HepG2 (cell line): ENCODE measurements at regions not wholly inside any gene's neighbourhood (a gene's known extent, or its start where the extent isn't known, plus 50 kb on each side); places are given as distances from the start of the nearest gene placed in this dataset.
A peak's percentile ranks its signal among the peaks of the same experiment; 100 is the strongest.

Source experiments
- GTF2F1 ChIP-seq: fragments of 150-350 bp; IDR thresholded peaks from 2 replicates; pipeline ENCODE4 v1.6.1; 2014; ENCODE audit warnings: low read length
- MEIS1 ChIP-seq: sonication (generic); formaldehyde crosslinking; IDR thresholded peaks from 2 replicates; pipeline ENCODE4 v1.9.0; 2021; ENCODE audit warnings: mild to moderate bottlenecking, missing genetic modification reagents, moderate library complexity, borderline replicate concordance
- NAIF1 ChIP-seq: sonication (generic); formaldehyde crosslinking; IDR thresholded peaks from 2 replicates; pipeline ENCODE4 v1.5.0; 2020; ENCODE audit warnings: mild to moderate bottlenecking, missing genetic modification reagents, borderline replicate concordance
- SKI ChIP-seq: fragments of 450-650 bp; IDR thresholded peaks from one replicate; pipeline ENCODE4 v1.6.1; 2018; ENCODE audit warnings: mild to moderate bottlenecking; ENCODE audit not compliant: partially characterized antibody
- ZFP90 ChIP-seq: sonication (generic); formaldehyde crosslinking; IDR thresholded peaks from 2 replicates; pipeline ENCODE4 v1.8.0; 2022; ENCODE audit warnings: missing genetic modification reagents, mild to moderate bottlenecking, inconsistent platforms, borderline replicate concordance
- ZMYM4 ChIP-seq: sonication (generic); formaldehyde crosslinking; IDR thresholded peaks from 2 replicates; pipeline ENCODE4 v1.8.1; 2023; ENCODE audit warnings: mild to moderate bottlenecking, missing genetic modification reagents
- ZNF331 ChIP-seq: sonication (generic); formaldehyde crosslinking; IDR thresholded peaks from 2 replicates; pipeline ENCODE4 v1.4.0; 2020; ENCODE audit warnings: missing genetic modification reagents
- ZSCAN21 ChIP-seq: sonication (generic); formaldehyde crosslinking; IDR thresholded peaks from 2 replicates; pipeline ENCODE4 v1.8.0; 2022; ENCODE audit warnings: mild to moderate bottlenecking, missing genetic modification reagents, moderate library complexity, borderline replicate concordance
- TF ChIP-seq, protein P1 (sequence below): IDR thresholded peaks from 2 replicates; pipeline ENCODE4 v1.6.1; 2016; ENCODE audit warnings: low read depth, missing genetic modification reagents, missing compliant biosample characterization
- TF ChIP-seq, protein P2 (sequence below): IDR thresholded peaks from 2 replicates; pipeline ENCODE4 v1.6.1; 2016
- TF ChIP-seq, protein P3 (sequence below): sonication (generic); formaldehyde crosslinking; IDR thresholded peaks from 2 replicates; pipeline ENCODE4 v1.4.0; 2020; ENCODE audit warnings: missing genetic modification reagents
- TF ChIP-seq, protein P4 (sequence below): sonication (generic); formaldehyde crosslinking; IDR thresholded peaks from 2 replicates; pipeline ENCODE4 v1.9.0; 2022; ENCODE audit warnings: missing genetic modification reagents, mild to moderate bottlenecking, borderline replicate concordance
- TF ChIP-seq, protein P5 (sequence below): sonication (generic); formaldehyde crosslinking; IDR thresholded peaks from 2 replicates; pipeline ENCODE4 v1.5.0; 2020; ENCODE audit warnings: mild to moderate bottlenecking, missing genetic modification reagents, borderline replicate concordance

DNA sequence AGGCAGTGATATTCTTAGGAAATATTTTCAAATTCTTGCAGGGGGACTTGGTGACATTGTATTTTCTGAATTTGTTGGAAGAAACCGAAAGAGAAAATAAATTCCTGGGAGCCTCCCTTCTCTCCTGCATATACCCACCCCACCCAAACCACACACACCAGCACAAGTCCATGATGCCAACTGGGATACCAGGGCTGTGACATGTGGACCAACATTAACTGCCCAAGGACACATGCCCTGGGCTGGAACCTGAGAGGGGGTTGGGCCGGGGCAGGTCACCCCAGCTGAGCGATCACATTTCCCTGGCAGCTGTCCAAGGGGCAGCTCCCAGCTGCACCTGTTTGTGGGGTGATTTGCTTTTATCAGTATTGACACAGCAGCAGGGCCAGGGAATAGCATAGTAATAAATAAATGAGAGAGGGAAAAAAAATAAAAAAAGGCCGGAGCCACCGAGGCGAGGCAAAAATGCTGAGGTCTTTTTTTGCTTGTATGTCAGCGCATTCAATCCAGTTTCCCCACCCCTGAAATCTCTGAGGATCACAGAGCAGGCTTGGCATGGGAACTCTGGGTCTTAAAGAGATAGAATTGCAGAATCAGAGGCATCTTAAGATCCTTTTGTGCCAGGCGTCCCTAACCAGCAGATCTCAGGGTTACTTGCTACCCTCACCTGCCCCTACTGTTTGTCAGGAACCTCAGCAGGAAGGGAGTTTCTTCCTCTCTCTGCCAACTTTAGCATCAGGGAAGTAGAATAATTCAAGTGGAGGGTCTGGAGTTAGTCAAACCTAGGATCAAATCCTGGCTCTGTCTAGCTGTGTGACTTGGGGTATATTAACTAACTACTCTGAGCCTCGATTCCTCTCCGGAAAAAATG is 66.5 kb upstream of the PIM1 start (continued):
- TF ChIP-seq, protein P1, sequence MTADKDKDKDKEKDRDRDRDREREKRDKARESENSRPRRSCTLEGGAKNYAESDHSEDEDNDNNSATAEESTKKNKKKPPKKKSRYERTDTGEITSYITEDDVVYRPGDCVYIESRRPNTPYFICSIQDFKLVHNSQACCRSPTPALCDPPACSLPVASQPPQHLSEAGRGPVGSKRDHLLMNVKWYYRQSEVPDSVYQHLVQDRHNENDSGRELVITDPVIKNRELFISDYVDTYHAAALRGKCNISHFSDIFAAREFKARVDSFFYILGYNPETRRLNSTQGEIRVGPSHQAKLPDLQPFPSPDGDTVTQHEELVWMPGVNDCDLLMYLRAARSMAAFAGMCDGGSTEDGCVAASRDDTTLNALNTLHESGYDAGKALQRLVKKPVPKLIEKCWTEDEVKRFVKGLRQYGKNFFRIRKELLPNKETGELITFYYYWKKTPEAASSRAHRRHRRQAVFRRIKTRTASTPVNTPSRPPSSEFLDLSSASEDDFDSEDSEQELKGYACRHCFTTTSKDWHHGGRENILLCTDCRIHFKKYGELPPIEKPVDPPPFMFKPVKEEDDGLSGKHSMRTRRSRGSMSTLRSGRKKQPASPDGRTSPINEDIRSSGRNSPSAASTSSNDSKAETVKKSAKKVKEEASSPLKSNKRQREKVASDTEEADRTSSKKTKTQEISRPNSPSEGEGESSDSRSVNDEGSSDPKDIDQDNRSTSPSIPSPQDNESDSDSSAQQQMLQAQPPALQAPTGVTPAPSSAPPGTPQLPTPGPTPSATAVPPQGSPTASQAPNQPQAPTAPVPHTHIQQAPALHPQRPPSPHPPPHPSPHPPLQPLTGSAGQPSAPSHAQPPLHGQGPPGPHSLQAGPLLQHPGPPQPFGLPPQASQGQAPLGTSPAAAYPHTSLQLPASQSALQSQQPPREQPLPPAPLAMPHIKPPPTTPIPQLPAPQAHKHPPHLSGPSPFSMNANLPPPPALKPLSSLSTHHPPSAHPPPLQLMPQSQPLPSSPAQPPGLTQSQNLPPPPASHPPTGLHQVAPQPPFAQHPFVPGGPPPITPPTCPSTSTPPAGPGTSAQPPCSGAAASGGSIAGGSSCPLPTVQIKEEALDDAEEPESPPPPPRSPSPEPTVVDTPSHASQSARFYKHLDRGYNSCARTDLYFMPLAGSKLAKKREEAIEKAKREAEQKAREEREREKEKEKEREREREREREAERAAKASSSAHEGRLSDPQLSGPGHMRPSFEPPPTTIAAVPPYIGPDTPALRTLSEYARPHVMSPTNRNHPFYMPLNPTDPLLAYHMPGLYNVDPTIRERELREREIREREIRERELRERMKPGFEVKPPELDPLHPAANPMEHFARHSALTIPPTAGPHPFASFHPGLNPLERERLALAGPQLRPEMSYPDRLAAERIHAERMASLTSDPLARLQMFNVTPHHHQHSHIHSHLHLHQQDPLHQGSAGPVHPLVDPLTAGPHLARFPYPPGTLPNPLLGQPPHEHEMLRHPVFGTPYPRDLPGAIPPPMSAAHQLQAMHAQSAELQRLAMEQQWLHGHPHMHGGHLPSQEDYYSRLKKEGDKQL = 0 out of 2 replicates have a peak, but pooled peaks have one; percentile 34
- TF ChIP-seq ZFP90 (CRISPR knock-in tag) (no peak), NAIF1 (CRISPR knock-in tag) (peak; percentile 13; the same call in 1 of the 2 replicates), GTF2F1 (no peak), SKI (no peak), ZNF331 (CRISPR knock-in tag) (peak; percentile 76), MEIS1 (CRISPR knock-in tag) (no peak), ZMYM4 (peak; percentile 32; the same call in 1 of the 2 replicates), ZSCAN21 (CRISPR knock-in tag) (0 out of 2 replicates have a peak, but pooled peaks have one; percentile 25)
- TF ChIP-seq, protein P2, sequence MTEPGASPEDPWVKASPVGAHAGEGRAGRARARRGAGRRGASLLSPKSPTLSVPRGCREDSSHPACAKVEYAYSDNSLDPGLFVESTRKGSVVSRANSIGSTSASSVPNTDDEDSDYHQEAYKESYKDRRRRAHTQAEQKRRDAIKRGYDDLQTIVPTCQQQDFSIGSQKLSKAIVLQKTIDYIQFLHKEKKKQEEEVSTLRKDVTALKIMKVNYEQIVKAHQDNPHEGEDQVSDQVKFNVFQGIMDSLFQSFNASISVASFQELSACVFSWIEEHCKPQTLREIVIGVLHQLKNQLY (CRISPR knock-in tag) = peak; percentile 72
- TF ChIP-seq, protein P3, sequence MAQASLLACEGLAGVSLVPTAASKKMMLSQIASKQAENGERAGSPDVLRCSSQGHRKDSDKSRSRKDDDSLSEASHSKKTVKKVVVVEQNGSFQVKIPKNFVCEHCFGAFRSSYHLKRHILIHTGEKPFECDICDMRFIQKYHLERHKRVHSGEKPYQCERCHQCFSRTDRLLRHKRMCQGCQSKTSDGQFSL = no peak
- TF ChIP-seq, protein P4, sequence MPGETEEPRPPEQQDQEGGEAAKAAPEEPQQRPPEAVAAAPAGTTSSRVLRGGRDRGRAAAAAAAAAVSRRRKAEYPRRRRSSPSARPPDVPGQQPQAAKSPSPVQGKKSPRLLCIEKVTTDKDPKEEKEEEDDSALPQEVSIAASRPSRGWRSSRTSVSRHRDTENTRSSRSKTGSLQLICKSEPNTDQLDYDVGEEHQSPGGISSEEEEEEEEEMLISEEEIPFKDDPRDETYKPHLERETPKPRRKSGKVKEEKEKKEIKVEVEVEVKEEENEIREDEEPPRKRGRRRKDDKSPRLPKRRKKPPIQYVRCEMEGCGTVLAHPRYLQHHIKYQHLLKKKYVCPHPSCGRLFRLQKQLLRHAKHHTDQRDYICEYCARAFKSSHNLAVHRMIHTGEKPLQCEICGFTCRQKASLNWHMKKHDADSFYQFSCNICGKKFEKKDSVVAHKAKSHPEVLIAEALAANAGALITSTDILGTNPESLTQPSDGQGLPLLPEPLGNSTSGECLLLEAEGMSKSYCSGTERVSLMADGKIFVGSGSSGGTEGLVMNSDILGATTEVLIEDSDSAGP (CRISPR knock-in tag) = no peak; the same call in 1 of the 2 replicates
- TF ChIP-seq, protein P5, sequence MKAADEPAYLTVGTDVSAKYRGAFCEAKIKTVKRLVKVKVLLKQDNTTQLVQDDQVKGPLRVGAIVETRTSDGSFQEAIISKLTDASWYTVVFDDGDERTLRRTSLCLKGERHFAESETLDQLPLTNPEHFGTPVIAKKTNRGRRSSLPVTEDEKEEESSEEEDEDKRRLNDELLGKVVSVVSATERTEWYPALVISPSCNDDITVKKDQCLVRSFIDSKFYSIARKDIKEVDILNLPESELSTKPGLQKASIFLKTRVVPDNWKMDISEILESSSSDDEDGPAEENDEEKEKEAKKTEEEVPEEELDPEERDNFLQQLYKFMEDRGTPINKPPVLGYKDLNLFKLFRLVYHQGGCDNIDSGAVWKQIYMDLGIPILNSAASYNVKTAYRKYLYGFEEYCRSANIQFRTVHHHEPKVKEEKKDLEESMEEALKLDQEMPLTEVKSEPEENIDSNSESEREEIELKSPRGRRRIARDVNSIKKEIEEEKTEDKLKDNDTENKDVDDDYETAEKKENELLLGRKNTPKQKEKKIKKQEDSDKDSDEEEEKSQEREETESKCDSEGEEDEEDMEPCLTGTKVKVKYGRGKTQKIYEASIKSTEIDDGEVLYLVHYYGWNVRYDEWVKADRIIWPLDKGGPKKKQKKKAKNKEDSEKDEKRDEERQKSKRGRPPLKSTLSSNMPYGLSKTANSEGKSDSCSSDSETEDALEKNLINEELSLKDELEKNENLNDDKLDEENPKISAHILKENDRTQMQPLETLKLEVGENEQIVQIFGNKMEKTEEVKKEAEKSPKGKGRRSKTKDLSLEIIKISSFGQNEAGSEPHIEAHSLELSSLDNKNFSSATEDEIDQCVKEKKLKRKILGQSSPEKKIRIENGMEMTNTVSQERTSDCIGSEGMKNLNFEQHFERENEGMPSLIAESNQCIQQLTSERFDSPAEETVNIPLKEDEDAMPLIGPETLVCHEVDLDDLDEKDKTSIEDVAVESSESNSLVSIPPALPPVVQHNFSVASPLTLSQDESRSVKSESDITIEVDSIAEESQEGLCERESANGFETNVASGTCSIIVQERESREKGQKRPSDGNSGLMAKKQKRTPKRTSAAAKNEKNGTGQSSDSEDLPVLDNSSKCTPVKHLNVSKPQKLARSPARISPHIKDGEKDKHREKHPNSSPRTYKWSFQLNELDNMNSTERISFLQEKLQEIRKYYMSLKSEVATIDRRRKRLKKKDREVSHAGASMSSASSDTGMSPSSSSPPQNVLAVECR (CRISPR knock-in tag) = peak; percentile 43
